ENCODE measurements at regions not wholly inside any gene's neighbourhood (a gene's known extent, or its start where the extent isn't known, plus 50 kb on each side); places are given as distances from the start of the nearest gene placed in this dataset.

GRCh38 chr1:34532113-34532512, 222.7 kb upstream of the GJB5 start:
- Histone ChIP-seq H3K27ac (no peak overlapping the region), H3K4me1 (ENCODE audit: low read depth) (no peaks in the 10 kb centered on the region), H3K36me3 (no peaks in the 10 kb centered on the region), H3K27me3 (no peaks in the 10 kb centered on the region), H3K9me3 (ENCODE audit: low read depth) (no peaks in the 10 kb centered on the region), H3K4me3 (no peak overlapping the region)
- TF ChIP-seq, protein P1, sequence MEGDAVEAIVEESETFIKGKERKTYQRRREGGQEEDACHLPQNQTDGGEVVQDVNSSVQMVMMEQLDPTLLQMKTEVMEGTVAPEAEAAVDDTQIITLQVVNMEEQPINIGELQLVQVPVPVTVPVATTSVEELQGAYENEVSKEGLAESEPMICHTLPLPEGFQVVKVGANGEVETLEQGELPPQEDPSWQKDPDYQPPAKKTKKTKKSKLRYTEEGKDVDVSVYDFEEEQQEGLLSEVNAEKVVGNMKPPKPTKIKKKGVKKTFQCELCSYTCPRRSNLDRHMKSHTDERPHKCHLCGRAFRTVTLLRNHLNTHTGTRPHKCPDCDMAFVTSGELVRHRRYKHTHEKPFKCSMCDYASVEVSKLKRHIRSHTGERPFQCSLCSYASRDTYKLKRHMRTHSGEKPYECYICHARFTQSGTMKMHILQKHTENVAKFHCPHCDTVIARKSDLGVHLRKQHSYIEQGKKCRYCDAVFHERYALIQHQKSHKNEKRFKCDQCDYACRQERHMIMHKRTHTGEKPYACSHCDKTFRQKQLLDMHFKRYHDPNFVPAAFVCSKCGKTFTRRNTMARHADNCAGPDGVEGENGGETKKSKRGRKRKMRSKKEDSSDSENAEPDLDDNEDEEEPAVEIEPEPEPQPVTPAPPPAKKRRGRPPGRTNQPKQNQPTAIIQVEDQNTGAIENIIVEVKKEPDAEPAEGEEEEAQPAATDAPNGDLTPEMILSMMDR (IDR thresholded peaks at IDR 0.05; ENCODE audit: low read depth, low read length) = no peak
- no peak for DNase-seq (ENCODE audit: low read depth in 1 of 2, low spot score in 1 of 2)

DNA sequence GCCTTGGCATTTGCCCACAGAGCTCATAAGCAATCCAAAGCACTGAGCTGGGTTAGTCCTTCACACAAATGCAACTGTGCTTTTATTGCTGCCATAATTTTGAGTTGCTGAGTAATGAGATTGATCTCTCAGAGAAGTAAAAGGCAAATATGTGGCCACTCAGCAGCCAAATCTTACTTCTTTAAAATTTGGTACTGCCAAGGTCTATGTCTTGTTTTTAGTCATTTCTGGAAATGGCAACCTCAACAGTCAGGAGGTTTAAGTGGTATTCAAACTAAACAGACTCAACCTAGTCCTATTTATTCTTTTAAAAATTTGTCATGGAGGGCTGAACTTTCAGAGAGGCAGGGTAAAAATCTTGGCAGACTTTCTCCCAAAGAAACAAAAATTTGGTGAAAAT, 216.4 kb upstream of the GJB5 start:
- TF ChIP-seq, protein P1 (IDR thresholded peaks at IDR 0.05; ENCODE audit: low read depth, low read length) = no peak
- Histone ChIP-seq H3K4me1 (ENCODE audit: low read depth) (no peaks in the 10 kb centered on the region), H3K9me3 (ENCODE audit: low read depth) (no peaks in the 10 kb centered on the region), H3K4me3 (no peak overlapping the region), H3K27ac (no peak overlapping the region), H3K27me3 (no peaks in the 10 kb centered on the region), H3K36me3 (no peaks in the 10 kb centered on the region)
- DNase-seq (ENCODE audit: low read depth in 1 of 2, low spot score in 1 of 2) = no peak

DNA sequence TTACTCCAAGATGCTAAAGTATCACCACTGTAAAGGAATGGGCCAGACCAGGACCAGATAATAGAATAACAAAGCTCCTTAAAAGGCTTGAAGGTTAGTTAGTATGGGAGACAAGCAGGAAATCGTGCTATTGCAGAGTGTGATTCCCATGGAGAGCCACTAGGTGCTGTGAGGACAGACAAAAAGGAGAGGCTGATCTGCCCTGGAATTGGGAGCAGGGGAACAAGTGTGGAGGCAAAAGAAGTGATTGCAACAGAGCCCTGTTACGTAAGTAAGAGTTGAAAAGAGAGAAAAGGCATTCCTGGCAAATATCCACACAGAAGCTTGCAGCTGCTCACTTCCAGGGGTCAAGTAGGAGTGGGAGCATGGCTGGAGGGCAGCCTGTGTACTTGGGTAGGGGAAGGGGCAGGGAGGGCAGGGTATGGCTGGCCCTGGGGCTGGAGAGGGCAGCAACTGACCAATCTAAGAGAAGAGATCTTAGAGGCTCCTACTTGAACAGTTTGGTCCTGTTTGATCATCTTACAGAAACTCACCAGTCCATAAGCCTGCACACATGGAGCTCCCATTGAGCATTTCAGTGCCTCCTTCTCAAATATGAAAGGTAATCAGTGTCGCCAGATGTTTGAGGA, 207.7 kb upstream of the GJB5 start:
- no peaks in the 10 kb centered on the region for H3K27me3 ChIP-seq
- TF ChIP-seq, protein P1 (IDR thresholded peaks at IDR 0.05; ENCODE audit: low read depth, low read length) = no peak
- H3K4me1 ChIP-seq (ENCODE audit: low read depth) = no peaks in the 10 kb centered on the region
- H3K4me3 ChIP-seq = no peak overlapping the region
- no peak overlapping the region for H3K27ac ChIP-seq
- no peaks in the 10 kb centered on the region for H3K36me3 ChIP-seq
- H3K9me3 ChIP-seq (ENCODE audit: low read depth) = no peaks in the 10 kb centered on the region
- DNase-seq (ENCODE audit: low read depth in 1 of 2, low spot score in 1 of 2) = peak in 1 of 2 donors; percentile 3

DNA sequence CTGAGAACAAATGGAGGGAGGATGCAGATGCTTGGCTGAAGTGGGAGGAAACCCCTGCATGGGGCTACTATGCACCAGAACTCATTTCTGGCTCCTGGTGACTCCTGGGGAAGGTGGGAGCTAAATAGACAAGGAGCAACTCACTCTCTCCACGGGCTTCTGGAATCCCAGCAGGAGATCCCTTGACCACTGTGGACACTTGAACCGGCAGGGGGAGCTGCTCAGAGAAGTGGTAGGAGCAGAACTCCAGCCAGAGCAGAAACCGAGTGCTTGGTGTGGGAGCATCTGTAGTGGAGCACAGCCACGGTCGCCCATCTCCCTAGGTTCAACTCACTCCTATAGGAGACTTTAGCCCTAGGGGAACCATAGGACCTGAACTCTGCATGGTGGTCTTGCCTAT, 205.6 kb upstream of the GJB5 start:
- no peaks in the 10 kb centered on the region for H3K36me3 ChIP-seq
- peak in 1 of 2 donors; percentile 24 for DNase-seq (ENCODE audit: low read depth in 1 of 2, low spot score in 1 of 2)
- no peaks in the 10 kb centered on the region for H3K9me3 ChIP-seq (ENCODE audit: low read depth)
- H3K4me3 ChIP-seq = no peak overlapping the region
- H3K27me3 ChIP-seq = no peaks in the 10 kb centered on the region
- no peak overlapping the region for H3K27ac ChIP-seq
- H3K4me1 ChIP-seq (ENCODE audit: low read depth) = no peaks in the 10 kb centered on the region
- TF ChIP-seq, protein P1 (IDR thresholded peaks at IDR 0.05; ENCODE audit: low read depth, low read length) = no peak

DNA sequence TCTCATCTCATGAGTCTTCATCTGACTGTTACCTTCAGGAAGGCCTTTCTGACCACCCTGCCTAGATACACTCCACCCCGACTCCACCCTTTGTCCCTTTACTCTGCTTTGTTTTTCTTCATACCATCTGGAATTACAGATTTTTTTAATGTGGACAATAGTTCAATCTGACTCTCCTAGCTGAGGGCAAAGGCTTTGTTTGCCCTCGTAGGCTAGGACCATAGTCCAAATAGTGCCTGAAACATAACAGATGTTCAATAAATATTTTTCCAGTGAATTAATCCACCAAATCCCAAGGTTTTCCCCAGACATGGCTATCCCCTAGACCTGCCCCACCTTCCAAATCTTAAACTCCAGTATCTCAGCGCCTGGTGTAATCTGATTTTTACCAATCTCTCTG, 176.5 kb upstream of the GJB5 start:
- H3K9me3 ChIP-seq (ENCODE audit: low read depth) = no peaks in the 10 kb centered on the region
- DNase-seq (ENCODE audit: low read depth in 1 of 2, low spot score in 1 of 2) = no peak
- TF ChIP-seq, protein P1 (IDR thresholded peaks at IDR 0.05; ENCODE audit: low read depth, low read length) = no peak

More for the DNA sequence above, 176.5 kb upstream of the GJB5 start:
- no peak overlapping the region for H3K4me3 ChIP-seq
- no peaks in the 10 kb centered on the region for H3K27me3 ChIP-seq
- H3K4me1 ChIP-seq (ENCODE audit: low read depth) = no peaks in the 10 kb centered on the region
- H3K27ac ChIP-seq = no peak overlapping the region
- H3K36me3 ChIP-seq = no peaks in the 10 kb centered on the region
